Bronchial epithelial cell (primary cell): ENCODE measurements at regions not wholly inside any gene's neighbourhood (a gene's known extent, or its start where the extent isn't known, plus 50 kb on each side); places are given as distances from the start of the nearest gene placed in this dataset.

Experiments
- DNase-seq: peaks from one replicate; pipeline ENCODE4 v3.0.0-alpha.2; 2010; ENCODE audit warnings: low read depth
- FAIRE-seq: peaks from 2 replicates; lab custom pipeline; 2011; peaks lifted over from hg19 to GRCh38; lab: Jason Lieb, UNC
- H3K27me3 ChIP-seq: 2 replicates; pipeline ENCODE4 v1.5.1; 2011; ENCODE audit warnings: low read length; ENCODE audit not compliant: control insufficient read depth, insufficient read depth
- H3K36me3 ChIP-seq: 2 replicates; pipeline ENCODE4 v1.5.1; 2011; ENCODE audit warnings: low read length; ENCODE audit not compliant: control insufficient read depth, insufficient read depth
- H3K4me3 ChIP-seq: 2 replicates; pipeline ENCODE4 v1.5.1; 2011; ENCODE audit warnings: mild to moderate bottlenecking, low read depth, low read length, control low read depth
- TF ChIP-seq, protein P1 (sequence below): IDR thresholded peaks from 2 replicates; pipeline ENCODE4 v1.5.1; 2011; ENCODE audit warnings: mild to moderate bottlenecking, moderate library complexity, low read length, control low read depth, inconsistent platforms; ENCODE audit not compliant: insufficient read depth, severe bottlenecking

DNA sequence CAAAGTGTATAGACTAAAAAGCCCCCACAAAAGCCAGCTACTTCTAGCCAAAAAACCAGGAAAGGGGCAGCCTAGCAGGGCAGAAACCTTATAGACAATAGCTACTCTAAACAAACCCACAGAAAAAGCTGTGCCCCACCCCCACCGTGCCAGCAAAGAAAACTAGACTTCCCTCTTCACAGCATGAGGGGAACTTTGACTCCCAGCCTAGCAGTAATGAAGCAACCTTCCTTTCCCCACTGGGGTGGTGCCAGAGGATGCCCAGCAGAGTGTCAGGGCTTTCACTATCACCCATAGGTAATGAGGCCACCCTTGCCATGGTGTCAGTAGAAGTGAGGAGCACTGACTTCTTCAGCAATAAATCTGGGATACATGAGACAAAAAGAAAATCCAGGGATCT lies 99.0 kb upstream of the LGSN start:
- Histone ChIP-seq H3K27me3 (no peaks in the 10 kb centered on the region), H3K4me3 (no peak overlapping the region), H3K36me3 (no peaks in the 10 kb centered on the region)
- no peak for DNase-seq
- FAIRE-seq = no peak
- TF ChIP-seq, protein P1, sequence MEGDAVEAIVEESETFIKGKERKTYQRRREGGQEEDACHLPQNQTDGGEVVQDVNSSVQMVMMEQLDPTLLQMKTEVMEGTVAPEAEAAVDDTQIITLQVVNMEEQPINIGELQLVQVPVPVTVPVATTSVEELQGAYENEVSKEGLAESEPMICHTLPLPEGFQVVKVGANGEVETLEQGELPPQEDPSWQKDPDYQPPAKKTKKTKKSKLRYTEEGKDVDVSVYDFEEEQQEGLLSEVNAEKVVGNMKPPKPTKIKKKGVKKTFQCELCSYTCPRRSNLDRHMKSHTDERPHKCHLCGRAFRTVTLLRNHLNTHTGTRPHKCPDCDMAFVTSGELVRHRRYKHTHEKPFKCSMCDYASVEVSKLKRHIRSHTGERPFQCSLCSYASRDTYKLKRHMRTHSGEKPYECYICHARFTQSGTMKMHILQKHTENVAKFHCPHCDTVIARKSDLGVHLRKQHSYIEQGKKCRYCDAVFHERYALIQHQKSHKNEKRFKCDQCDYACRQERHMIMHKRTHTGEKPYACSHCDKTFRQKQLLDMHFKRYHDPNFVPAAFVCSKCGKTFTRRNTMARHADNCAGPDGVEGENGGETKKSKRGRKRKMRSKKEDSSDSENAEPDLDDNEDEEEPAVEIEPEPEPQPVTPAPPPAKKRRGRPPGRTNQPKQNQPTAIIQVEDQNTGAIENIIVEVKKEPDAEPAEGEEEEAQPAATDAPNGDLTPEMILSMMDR = no peak

DNA sequence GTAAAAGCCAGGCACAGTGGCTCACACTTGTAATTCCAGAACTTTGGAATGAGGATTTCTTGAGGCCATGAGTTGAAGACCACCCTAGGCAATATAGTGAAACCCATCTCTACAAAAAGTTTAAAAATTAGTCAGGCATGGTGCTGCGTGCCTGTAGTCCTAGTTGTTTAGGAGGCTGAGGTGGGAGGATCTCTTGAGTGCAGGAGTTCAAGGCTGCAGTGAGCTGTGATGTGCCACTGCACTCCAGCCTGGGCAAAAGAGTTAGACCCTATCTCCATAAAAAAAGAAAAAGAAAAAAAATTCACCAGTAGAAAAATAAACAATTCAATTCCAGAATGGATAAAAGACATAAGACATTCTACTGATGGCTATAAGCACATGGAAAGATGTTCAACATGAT lies 104.9 kb upstream of the LGSN start:
- Histone ChIP-seq H3K4me3 (no peak overlapping the region), H3K36me3 (no peaks in the 10 kb centered on the region), H3K27me3 (no peaks in the 10 kb centered on the region)
- FAIRE-seq (no peak), DNase-seq (no peak)
- TF ChIP-seq, protein P1 = no peak

DNA sequence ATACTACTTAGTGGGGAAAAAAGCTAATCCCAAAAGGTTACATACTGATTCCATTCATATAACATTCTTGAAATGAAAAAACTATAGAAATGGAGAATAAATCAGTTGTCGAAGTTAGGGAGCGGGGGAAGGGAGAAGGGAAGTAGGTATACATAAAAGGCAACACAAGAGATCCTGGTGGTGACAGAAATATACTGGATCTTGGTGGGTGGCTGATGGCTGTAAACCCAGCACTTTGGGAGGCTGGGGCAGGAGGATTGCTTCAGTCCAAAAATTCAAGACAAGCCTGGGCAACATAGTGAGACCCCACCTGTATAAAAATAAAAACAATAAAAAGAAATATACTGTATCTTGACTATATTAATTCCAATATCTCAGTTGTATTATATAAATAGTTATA lies 105.7 kb upstream of the LGSN start:
- no peaks in the 10 kb centered on the region for H3K27me3 ChIP-seq
- DNase-seq = no peak
- no peaks in the 10 kb centered on the region for H3K36me3 ChIP-seq
- TF ChIP-seq, protein P1 = no peak
- H3K4me3 ChIP-seq = no peak overlapping the region
- FAIRE-seq = no peak

DNA sequence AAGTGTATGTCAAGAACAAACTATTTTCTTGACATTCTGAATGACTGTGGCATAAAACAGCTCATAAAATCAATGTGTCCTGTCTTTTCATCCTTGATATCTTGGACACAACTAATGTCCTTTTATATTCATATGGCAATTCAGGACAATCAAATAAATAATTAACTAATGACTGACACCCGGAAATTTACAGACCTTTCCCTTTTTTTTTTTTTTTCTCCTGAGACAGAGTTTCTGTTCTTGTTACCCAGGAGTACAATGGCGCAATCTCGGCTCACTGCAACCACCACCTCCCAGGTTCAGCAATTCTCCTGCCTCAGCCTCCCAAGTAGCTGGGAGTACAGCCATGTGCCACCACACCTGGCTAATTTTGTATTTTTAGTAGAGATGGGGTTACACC lies 107.1 kb upstream of the LGSN start:
- DNase-seq (no peak), FAIRE-seq (no peak)
- H3K4me3 ChIP-seq = no peak overlapping the region
- TF ChIP-seq, protein P1 = no peak
- H3K36me3 ChIP-seq = no peaks in the 10 kb centered on the region
- H3K27me3 ChIP-seq = no peaks in the 10 kb centered on the region

DNA sequence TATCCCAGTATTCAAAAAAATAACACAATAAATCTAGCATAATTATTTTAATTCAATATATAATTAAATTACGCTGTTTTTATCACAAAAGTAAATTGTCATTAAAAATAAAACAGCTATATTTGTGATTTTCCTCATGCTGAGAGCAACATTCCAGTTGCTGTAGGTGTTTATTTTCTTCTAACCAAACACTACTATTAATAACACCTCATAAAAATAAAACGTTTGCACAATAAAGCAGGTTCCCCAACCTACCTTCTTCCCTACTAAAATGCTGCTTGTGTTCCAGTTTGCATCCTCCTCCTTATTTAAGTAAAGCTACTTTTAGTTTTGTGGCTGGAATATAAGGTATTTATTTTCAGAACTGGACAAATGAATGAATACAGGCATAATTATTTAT lies 108.2 kb upstream of the LGSN start:
- FAIRE-seq (no peak), DNase-seq (no peak)
- Histone ChIP-seq H3K27me3 (no peaks in the 10 kb centered on the region), H3K36me3 (no peaks in the 10 kb centered on the region), H3K4me3 (no peak overlapping the region)
- TF ChIP-seq, protein P1 = no peak

DNA sequence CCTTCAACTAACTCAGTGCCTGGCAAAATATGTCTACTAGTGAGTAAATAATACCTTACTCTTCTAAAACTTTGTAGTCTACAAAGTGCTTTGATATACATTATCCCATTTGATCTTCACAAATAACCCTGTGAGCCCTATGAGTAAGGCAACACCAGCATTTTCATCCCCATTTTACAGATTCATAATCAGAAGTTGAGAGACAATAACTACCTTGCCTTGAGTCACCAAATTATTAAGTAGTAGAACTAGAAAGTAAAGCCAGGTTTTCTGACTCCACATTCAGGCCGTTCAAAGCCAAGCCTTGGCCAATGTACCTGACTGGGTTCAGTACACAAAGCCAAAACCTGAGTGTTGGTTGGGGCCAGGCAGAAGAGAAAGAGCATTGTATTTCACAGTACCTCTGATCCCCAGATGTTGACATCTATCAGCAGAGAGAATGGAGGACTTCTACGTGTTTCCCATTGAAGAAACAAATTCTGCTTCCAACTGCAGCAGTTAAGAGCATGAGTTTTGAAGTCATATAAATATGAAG lies 111.3 kb upstream of the LGSN start:
- DNase-seq (no peak), FAIRE-seq (no peak)
- Histone ChIP-seq H3K27me3 (no peaks in the 10 kb centered on the region), H3K4me3 (no peak overlapping the region), H3K36me3 (no peaks in the 10 kb centered on the region)
- TF ChIP-seq, protein P1 = no peak
